ENCODE measurements at regions not wholly inside any gene's neighbourhood (a gene's known extent, or its start where the extent isn't known, plus 50 kb on each side); places are given as distances from the start of the nearest gene placed in this dataset.

- no peaks in the 10 kb centered on the region for H3K4me1 Mint-ChIP-seq (ENCODE audit: low read depth)
- no peak for ATAC-seq (replicated peaks in 1 of 2)
- H3K4me3 Mint-ChIP-seq, result no peak overlapping the region
- H3K27ac Mint-ChIP-seq, result no peak overlapping the region
- DNase-seq, result no peak
- H3K27me3 Mint-ChIP-seq (ENCODE audit: low read depth), result no peaks in the 10 kb centered on the region
- H3K36me3 Mint-ChIP-seq (ENCODE audit: insufficient read depth in 2 of 2), result peaks cover 0 to 3% of the 10 kb centered on the region in 2 donors
- H3K9me3 Mint-ChIP-seq, result peaks cover 3 to 4% of the 10 kb centered on the region in 2 donors
Observed at GRCh38 chr16:62661435-62661834, 625.2 kb upstream of the CDH8 start.

- H3K4me3 Mint-ChIP-seq, result no peak overlapping the region
- H3K9me3 Mint-ChIP-seq, result peaks cover 5 to 7% of the 10 kb centered on the region in 2 donors
- ATAC-seq (replicated peaks in 1 of 2), result no peak
- no peaks in the 10 kb centered on the region for H3K27me3 Mint-ChIP-seq (ENCODE audit: low read depth)
- no peaks in the 10 kb centered on the region for H3K4me1 Mint-ChIP-seq (ENCODE audit: low read depth)
- no peak for DNase-seq
- H3K36me3 Mint-ChIP-seq (ENCODE audit: insufficient read depth in 2 of 2), result peaks cover 0 to 3% of the 10 kb centered on the region in 2 donors
- H3K27ac Mint-ChIP-seq, result no peak overlapping the region
Observed at GRCh38 chr16:62657116-62657515, 620.9 kb upstream of the CDH8 start.

GRCh38 chr16:62652441-62653120 lies 616.3 kb upstream of the CDH8 start:
- Mint-ChIP-seq H3K9me3 (peaks cover 2 to 16% of the 10 kb centered on the region in 2 donors), H3K27ac (no peak overlapping the region), H3K27me3 (ENCODE audit: low read depth) (no peaks in the 10 kb centered on the region), H3K4me1 (ENCODE audit: low read depth) (no peaks in the 10 kb centered on the region), H3K36me3 (ENCODE audit: insufficient read depth in 2 of 2) (peaks cover 2 to 3% of the 10 kb centered on the region in 2 donors), H3K4me3 (no peak overlapping the region)
- no peak for DNase-seq
- no peak for ATAC-seq (replicated peaks in 1 of 2)

- H3K9me3 Mint-ChIP-seq, result peaks cover 2 to 16% of the 10 kb centered on the region in 2 donors
- DNase-seq, result no peak
- no peaks in the 10 kb centered on the region for H3K4me1 Mint-ChIP-seq (ENCODE audit: low read depth)
- ATAC-seq (replicated peaks in 1 of 2), result no peak
- H3K4me3 Mint-ChIP-seq, result no peak overlapping the region
- no peaks in the 10 kb centered on the region for H3K27me3 Mint-ChIP-seq (ENCODE audit: low read depth)
- peaks cover 2 to 3% of the 10 kb centered on the region in 2 donors for H3K36me3 Mint-ChIP-seq (ENCODE audit: insufficient read depth in 2 of 2)
- no peak overlapping the region for H3K27ac Mint-ChIP-seq
Observed at GRCh38 chr16:62648256-62648655, 612.0 kb upstream of the CDH8 start.

GRCh38 chr16:62644030-62644812 lies 608.0 kb upstream of the CDH8 start:
- Mint-ChIP-seq H3K4me3 (no peak overlapping the region), H3K27me3 (ENCODE audit: low read depth) (no peaks in the 10 kb centered on the region), H3K36me3 (ENCODE audit: insufficient read depth in 2 of 2) (peaks cover 0 to 1% of the 10 kb centered on the region in 2 donors), H3K27ac (no peak overlapping the region), H3K9me3 (peaks cover 9 to 17% of the 10 kb centered on the region in 2 donors), H3K4me1 (ENCODE audit: low read depth) (no peaks in the 10 kb centered on the region)
- ATAC-seq (replicated peaks in 1 of 2), result no peak
- DNase-seq, result no peak

- Mint-ChIP-seq H3K27me3 (ENCODE audit: low read depth) (no peaks in the 10 kb centered on the region), H3K9me3 (peaks cover 9 to 13% of the 10 kb centered on the region in 2 donors), H3K4me3 (no peak overlapping the region), H3K27ac (no peak overlapping the region), H3K36me3 (ENCODE audit: insufficient read depth in 2 of 2) (no peaks in the 10 kb centered on the region), H3K4me1 (ENCODE audit: low read depth) (no peaks in the 10 kb centered on the region)
- ATAC-seq (replicated peaks in 1 of 2) (no peak), DNase-seq (no peak)
Observed at GRCh38 chr16:62642677-62643076, 606.4 kb upstream of the CDH8 start.

GRCh38 chr16:62639890-62640289 lies 603.7 kb upstream of the CDH8 start:
- H3K27ac Mint-ChIP-seq, result no peak overlapping the region
- ATAC-seq (replicated peaks in 1 of 2) (no peak), DNase-seq (no peak)
- no peak overlapping the region for H3K4me3 Mint-ChIP-seq
- no peaks in the 10 kb centered on the region for H3K4me1 Mint-ChIP-seq (ENCODE audit: low read depth)
- H3K9me3 Mint-ChIP-seq, result peaks cover 7 to 13% of the 10 kb centered on the region in 2 donors
- no peaks in the 10 kb centered on the region for H3K27me3 Mint-ChIP-seq (ENCODE audit: low read depth)
- no peaks in the 10 kb centered on the region for H3K36me3 Mint-ChIP-seq (ENCODE audit: insufficient read depth in 2 of 2)

GRCh38 chr16:62638964-62639870 lies 603.0 kb upstream of the CDH8 start:
- no peak for ATAC-seq (replicated peaks in 1 of 2)
- no peak overlapping the region for H3K27ac Mint-ChIP-seq
- H3K9me3 Mint-ChIP-seq, result peaks cover 7 to 13% of the 10 kb centered on the region in 2 donors

GRCh38 chr16:62638324-62638911 lies 602.2 kb upstream of the CDH8 start:
- no peak overlapping the region for H3K4me3 Mint-ChIP-seq
- peaks cover 9 to 13% of the 10 kb centered on the region in 2 donors for H3K9me3 Mint-ChIP-seq
- DNase-seq (no peak), ATAC-seq (replicated peaks in 1 of 2) (no peak)
- H3K4me1 Mint-ChIP-seq (ENCODE audit: low read depth), result no peaks in the 10 kb centered on the region
- no peaks in the 10 kb centered on the region for H3K27me3 Mint-ChIP-seq (ENCODE audit: low read depth)
- peaks cover 0 to 2% of the 10 kb centered on the region in 2 donors for H3K36me3 Mint-ChIP-seq (ENCODE audit: insufficient read depth in 2 of 2)
- H3K27ac Mint-ChIP-seq, result no peak overlapping the region

More at GRCh38 chr16:62638964-62639870, 603.0 kb upstream of the CDH8 start:
- Mint-ChIP-seq H3K27me3 (ENCODE audit: low read depth) (no peaks in the 10 kb centered on the region), H3K4me1 (ENCODE audit: low read depth) (no peaks in the 10 kb centered on the region), H3K36me3 (ENCODE audit: insufficient read depth in 2 of 2) (no peaks in the 10 kb centered on the region), H3K4me3 (peak overlapping the region in 1 of 2 donors; percentile 13)
- no peak for DNase-seq

GRCh38 chr16:62625326-62625725 lies 589.1 kb upstream of the CDH8 start:
- H3K4me1 Mint-ChIP-seq (ENCODE audit: low read depth), result no peaks in the 10 kb centered on the region
- no peaks in the 10 kb centered on the region for H3K27me3 Mint-ChIP-seq (ENCODE audit: low read depth)
- ATAC-seq (replicated peaks in 1 of 2), result no peak
- peaks cover 10 to 12% of the 10 kb centered on the region in 2 donors for H3K9me3 Mint-ChIP-seq
- DNase-seq, result no peak
- H3K27ac Mint-ChIP-seq, result no peak overlapping the region
- no peaks in the 10 kb centered on the region for H3K36me3 Mint-ChIP-seq (ENCODE audit: insufficient read depth in 2 of 2)
- no peak overlapping the region for H3K4me3 Mint-ChIP-seq

- DNase-seq (no peak), ATAC-seq (replicated peaks in 1 of 2) (no peak)
- H3K36me3 Mint-ChIP-seq (ENCODE audit: insufficient read depth in 2 of 2), result peaks cover 1% of the 10 kb centered on the region in 2 donors
- no peaks in the 10 kb centered on the region for H3K27me3 Mint-ChIP-seq (ENCODE audit: low read depth)
- no peaks in the 10 kb centered on the region for H3K4me1 Mint-ChIP-seq (ENCODE audit: low read depth)
- H3K9me3 Mint-ChIP-seq, result peaks cover 14% of the 10 kb centered on the region in 2 donors
- H3K27ac Mint-ChIP-seq, result no peak overlapping the region
- H3K4me3 Mint-ChIP-seq, result no peak overlapping the region
Observed at GRCh38 chr16:62620275-62620674, 584.0 kb upstream of the CDH8 start.

- Mint-ChIP-seq H3K9me3 (peaks cover 14 to 22% of the 10 kb centered on the region in 2 donors), H3K27me3 (ENCODE audit: low read depth) (no peaks in the 10 kb centered on the region), H3K4me1 (ENCODE audit: low read depth) (no peaks in the 10 kb centered on the region), H3K4me3 (no peak overlapping the region), H3K27ac (no peak overlapping the region), H3K36me3 (ENCODE audit: insufficient read depth in 2 of 2) (peaks cover 1% of the 10 kb centered on the region in 2 donors)
- no peak for ATAC-seq (replicated peaks in 1 of 2)
- no peak for DNase-seq
Observed at GRCh38 chr16:62615526-62615925, 579.3 kb upstream of the CDH8 start.
